ENCODE measurements at regions not wholly inside any gene's neighbourhood (a gene's known extent, or its start where the extent isn't known, plus 50 kb on each side); places are given as distances from the start of the nearest gene placed in this dataset.

GRCh38 chr16:79493911-79494310 lies 106.6 kb downstream of the MAF start:
- TF ChIP-seq SMC3 (conservative IDR thresholded peaks at IDR 0.05; ENCODE audit: poor library complexity): no peak
- no peak for TF ChIP-seq CTCF (IDR thresholded peaks at IDR 0.05; ENCODE audit: poor library complexity, severe bottlenecking)
- no peak for TF ChIP-seq EZH2 (IDR thresholded peaks at IDR 0.05; ENCODE audit: borderline replicate concordance, insufficient read depth, low read length, poor library complexity, severe bottlenecking)
- no peak for TF ChIP-seq POLR2AphosphoS5 (IDR thresholded peaks at IDR 0.05)
- TF ChIP-seq TAF1 (IDR thresholded peaks at IDR 0.05; ENCODE audit: low read depth): no peak
- TF ChIP-seq EP300 (conservative IDR thresholded peaks at IDR 0.05; ENCODE audit: poor library complexity, severe bottlenecking): no peak
- no peak for TF ChIP-seq RAD21 (conservative IDR thresholded peaks at IDR 0.05)
- no peak for TF ChIP-seq REST (IDR thresholded peaks at IDR 0.05; ENCODE audit: borderline replicate concordance)
- no peak for TF ChIP-seq MXI1 (conservative IDR thresholded peaks at IDR 0.05; ENCODE audit: poor library complexity, severe bottlenecking)

All from neural cell (in vitro differentiated cells).